ENCODE measurements at regions not wholly inside any gene's neighbourhood (a gene's known extent, or its start where the extent isn't known, plus 50 kb on each side); places are given as distances from the start of the nearest gene placed in this dataset.

DNA sequence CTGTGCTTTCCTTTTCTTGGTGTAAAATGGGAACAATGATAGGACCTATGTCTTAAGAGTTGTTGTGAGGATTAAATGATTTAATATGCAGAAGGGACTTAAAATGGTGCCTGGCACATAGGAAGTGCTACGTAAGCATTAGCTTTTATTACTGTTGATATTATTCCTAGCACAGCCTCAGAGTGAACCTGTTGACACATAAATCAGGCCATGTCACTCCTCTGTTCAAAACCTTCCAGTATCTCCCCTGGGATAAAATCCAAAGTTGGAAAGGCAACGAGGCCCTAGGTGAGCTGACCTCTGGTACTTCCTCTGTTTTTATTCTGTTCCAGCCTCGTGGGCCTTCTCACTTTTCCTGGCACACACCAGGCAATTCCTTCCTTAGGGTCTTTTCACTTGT, 108.8 kb upstream of the CADM1 start:
- TF ChIP-seq, protein P1, sequence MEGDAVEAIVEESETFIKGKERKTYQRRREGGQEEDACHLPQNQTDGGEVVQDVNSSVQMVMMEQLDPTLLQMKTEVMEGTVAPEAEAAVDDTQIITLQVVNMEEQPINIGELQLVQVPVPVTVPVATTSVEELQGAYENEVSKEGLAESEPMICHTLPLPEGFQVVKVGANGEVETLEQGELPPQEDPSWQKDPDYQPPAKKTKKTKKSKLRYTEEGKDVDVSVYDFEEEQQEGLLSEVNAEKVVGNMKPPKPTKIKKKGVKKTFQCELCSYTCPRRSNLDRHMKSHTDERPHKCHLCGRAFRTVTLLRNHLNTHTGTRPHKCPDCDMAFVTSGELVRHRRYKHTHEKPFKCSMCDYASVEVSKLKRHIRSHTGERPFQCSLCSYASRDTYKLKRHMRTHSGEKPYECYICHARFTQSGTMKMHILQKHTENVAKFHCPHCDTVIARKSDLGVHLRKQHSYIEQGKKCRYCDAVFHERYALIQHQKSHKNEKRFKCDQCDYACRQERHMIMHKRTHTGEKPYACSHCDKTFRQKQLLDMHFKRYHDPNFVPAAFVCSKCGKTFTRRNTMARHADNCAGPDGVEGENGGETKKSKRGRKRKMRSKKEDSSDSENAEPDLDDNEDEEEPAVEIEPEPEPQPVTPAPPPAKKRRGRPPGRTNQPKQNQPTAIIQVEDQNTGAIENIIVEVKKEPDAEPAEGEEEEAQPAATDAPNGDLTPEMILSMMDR (IDR thresholded peaks at IDR 0.05) = no peak
- TF ChIP-seq ZFX (IDR thresholded peaks at IDR 0.05; ENCODE audit: borderline replicate concordance) = no peak

All from 22Rv1 (cell line).